Ascending aorta (tissue), 2 donors: ENCODE measurements at regions not wholly inside any gene's neighbourhood (a gene's known extent, or its start where the extent isn't known, plus 50 kb on each side); places are given as distances from the start of the nearest gene placed in this dataset.
A peak's percentile ranks its signal among the peaks of the same experiment; 100 is the strongest.

Experiments used
- DNase-seq, 2 donors: peaks; one replicate each; pipeline ENCODE4 v3.0.0-alpha.2; 2019; ENCODE audit warnings: low spot score in 2 of 2
- H3K27ac ChIP-seq, 2 donors: fragments of 200-600 bp; sonication (generic); one replicate each; pipeline ENCODE4 v1.5.1; 2016 to 2017; ENCODE audit warnings: mild to moderate bottlenecking in 1 of 2
- H3K27me3 ChIP-seq: fragments of 200-600 bp; sonication (generic); one replicate; pipeline ENCODE4 v1.5.1; 2017
- H3K36me3 ChIP-seq, 2 donors: fragments of 200-600 bp; sonication (generic); one replicate each; pipeline ENCODE4 v1.5.1; 2016
- H3K4me1 ChIP-seq, 2 donors: fragments of 200-600 bp; sonication (generic); one replicate each; pipeline ENCODE4 v1.5.1; 2016 to 2017; ENCODE audit warnings: mild to moderate bottlenecking in 1 of 2
- H3K4me3 ChIP-seq, 2 donors: fragments of 200-600 bp; sonication (generic); one replicate each; pipeline ENCODE4 v1.5.1; 2016 to 2017; ENCODE audit warnings: mild to moderate bottlenecking in 1 of 2
- H3K9me3 ChIP-seq, 2 donors: fragments of 200-600 bp; sonication (generic); one replicate each; pipeline ENCODE4 v1.5.1; 2016
- intact Hi-C: fragments of 100-400 bp; cut with DNase I; formaldehyde crosslinking; loops from one replicate; pipeline ENCODE4 v1.15.1; 2023
- TF ChIP-seq, protein P1 (sequence below), 3 experiments: fragments of 200-600 bp in 2 of 3; fragments of 450-650 bp in 1 of 3; sonication (generic) in 2 of 3; IDR thresholded peaks; one replicate each; pipeline ENCODE4 v1.5.1; 2016 to 2019; ENCODE audit warnings: antibody characterized with exemption in 3 of 3, mild to moderate bottlenecking in 1 of 3, moderate library complexity in 1 of 3

DNA sequence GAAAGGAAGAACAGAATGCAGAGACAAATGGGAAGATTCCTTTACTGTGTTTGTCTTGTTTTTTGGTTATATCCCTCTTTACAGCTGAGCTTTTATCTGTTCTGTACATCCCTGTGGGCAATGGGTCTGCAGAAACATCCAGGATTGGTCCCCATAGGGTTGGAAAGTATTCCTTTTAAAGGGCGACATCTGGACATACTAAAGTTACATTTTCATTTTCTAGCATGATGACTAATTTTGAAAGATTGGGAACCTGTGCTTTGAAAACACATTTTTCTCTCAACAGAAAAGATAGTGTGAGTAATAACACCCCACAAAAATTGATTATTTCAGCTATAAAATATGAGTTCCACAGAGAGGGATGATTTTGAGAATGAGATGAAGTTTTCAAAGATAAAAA is 435.8 kb downstream of the GPAM start:
- H3K4me1 ChIP-seq: no peaks in the 10 kb centered on the region
- no peak overlapping the region for H3K27ac ChIP-seq
- H3K9me3 ChIP-seq: no peaks in the 10 kb centered on the region
- no peaks in the 10 kb centered on the region for H3K27me3 ChIP-seq
- TF ChIP-seq, protein P1, sequence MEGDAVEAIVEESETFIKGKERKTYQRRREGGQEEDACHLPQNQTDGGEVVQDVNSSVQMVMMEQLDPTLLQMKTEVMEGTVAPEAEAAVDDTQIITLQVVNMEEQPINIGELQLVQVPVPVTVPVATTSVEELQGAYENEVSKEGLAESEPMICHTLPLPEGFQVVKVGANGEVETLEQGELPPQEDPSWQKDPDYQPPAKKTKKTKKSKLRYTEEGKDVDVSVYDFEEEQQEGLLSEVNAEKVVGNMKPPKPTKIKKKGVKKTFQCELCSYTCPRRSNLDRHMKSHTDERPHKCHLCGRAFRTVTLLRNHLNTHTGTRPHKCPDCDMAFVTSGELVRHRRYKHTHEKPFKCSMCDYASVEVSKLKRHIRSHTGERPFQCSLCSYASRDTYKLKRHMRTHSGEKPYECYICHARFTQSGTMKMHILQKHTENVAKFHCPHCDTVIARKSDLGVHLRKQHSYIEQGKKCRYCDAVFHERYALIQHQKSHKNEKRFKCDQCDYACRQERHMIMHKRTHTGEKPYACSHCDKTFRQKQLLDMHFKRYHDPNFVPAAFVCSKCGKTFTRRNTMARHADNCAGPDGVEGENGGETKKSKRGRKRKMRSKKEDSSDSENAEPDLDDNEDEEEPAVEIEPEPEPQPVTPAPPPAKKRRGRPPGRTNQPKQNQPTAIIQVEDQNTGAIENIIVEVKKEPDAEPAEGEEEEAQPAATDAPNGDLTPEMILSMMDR (IDR thresholded peaks at IDR 0.05): no peak
- intact Hi-C loops: no loop called here
- no peaks in the 10 kb centered on the region for H3K36me3 ChIP-seq
- DNase-seq: no peak
- H3K4me3 ChIP-seq: no peak overlapping the region

DNA sequence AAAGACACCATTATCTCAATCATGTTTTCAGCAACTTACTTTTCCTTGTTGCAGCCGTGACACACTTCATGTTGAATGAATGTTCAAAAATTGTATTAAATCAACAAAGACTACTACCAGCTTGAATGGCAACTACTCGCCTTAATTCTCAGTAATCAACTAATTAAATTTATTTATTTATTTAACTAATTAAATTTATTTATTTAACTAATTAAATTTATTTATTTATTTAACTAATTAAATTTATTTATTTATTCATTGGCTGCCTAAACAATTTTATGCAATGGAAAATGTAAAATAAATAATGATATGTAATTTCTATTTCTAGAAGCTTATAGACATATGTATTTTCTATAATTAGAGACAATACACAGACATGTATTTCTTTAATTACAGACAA is 435.4 kb downstream of the GPAM start:
- intact Hi-C loops: no loop called here
- TF ChIP-seq, protein P1 (IDR thresholded peaks at IDR 0.05): no peak
- no peak overlapping the region for H3K27ac ChIP-seq

DNA sequence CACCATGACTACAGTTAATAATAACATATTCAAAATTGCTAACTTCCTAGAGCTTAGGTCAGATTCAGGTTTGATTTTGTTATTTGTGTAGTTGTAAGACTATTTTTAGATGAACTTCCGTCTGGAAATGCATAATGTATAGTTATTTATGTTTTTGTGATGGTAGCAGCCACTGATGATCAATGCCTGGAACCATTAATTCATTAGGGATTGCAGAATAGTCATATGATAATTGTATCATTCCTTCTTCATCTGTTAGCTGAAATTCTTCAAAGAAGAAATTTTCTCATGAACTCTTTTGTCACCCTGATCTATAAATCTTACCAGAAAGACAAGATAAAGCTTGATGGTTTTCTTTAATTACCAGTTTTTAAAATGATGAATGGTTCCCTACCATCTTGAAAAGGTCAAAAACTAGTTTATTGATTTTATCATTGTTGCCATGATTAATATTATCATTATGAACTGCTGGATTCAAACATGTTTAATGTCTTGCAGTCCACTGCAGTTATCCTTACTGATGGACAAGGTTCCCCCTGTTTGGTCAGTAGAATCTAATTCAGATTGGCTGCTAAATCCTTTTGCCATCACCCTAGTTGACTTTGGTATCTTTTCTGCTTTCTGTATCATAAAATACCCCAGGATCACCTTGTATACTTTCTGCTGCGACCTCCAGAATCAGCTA is 433.3 kb downstream of the GPAM start:
- Histone ChIP-seq H3K27ac (no peak overlapping the region), H3K9me3 (no peaks in the 10 kb centered on the region), H3K36me3 (no peaks in the 10 kb centered on the region), H3K4me1 (no peaks in the 10 kb centered on the region), H3K4me3 (no peak overlapping the region), H3K27me3 (no peaks in the 10 kb centered on the region)
- no peak for DNase-seq
- TF ChIP-seq, protein P1 (IDR thresholded peaks at IDR 0.05): no peak
- intact Hi-C loops: no loop called here

More for the DNA sequence above, 435.4 kb downstream of the GPAM start:
- no peaks in the 10 kb centered on the region for H3K36me3 ChIP-seq
- H3K27me3 ChIP-seq: no peaks in the 10 kb centered on the region
- H3K9me3 ChIP-seq: no peaks in the 10 kb centered on the region
- no peak overlapping the region for H3K4me3 ChIP-seq
- DNase-seq: no peak
- no peaks in the 10 kb centered on the region for H3K4me1 ChIP-seq

DNA sequence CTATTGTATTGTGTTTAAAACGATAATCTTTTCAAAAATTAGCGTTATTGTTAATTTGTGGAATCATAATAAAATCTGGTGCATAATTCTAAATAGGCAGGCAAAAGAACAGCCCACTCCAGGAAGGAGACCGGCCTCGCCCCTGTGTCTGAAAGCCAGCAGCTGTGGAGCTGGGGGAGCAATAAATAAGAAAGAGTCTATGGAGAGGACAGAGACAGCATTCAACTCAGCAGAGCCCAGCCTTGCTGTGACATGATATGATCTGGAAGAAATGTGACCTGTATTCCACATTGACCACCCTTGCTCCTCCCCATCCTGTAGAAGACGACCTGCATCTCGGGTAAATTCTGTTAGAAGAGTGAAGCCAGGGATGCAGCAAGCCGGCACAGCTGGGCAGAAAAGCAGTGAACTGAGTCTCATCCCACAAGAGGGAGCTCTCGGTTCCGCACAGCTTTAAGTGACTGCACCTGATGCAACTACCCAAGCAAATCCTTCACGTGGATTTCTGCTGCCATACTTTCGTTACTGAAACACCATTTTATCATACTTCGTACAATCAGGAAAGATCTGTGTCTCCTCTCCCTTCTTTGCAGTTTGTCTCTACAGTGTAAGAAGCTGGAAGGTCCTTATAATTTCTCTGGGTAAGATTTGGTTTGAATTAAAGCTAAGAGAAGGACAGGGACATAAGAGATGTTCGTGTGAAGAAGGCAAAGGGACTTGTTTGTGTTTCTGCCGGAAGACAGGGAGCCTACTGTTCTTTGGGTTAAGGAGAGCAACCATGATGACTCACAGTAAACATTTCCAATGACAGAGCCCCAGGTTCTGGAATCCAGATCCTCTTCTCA is 427.1 kb downstream of the GPAM start:
- intact Hi-C loops: loop anchor here (2.0 kb wide), 1 partner anchor 380 kb away; no protein-coding TSS in a partner anchor
- DNase-seq: no peak
- Histone ChIP-seq H3K9me3 (no peaks in the 10 kb centered on the region), H3K4me1 (no peaks in the 10 kb centered on the region), H3K36me3 (no peaks in the 10 kb centered on the region), H3K4me3 (no peak overlapping the region), H3K27ac (no peak overlapping the region), H3K27me3 (no peaks in the 10 kb centered on the region)
- TF ChIP-seq, protein P1 (IDR thresholded peaks at IDR 0.05): peak in 2 of 3 experiments; percentile 30 to 40

DNA sequence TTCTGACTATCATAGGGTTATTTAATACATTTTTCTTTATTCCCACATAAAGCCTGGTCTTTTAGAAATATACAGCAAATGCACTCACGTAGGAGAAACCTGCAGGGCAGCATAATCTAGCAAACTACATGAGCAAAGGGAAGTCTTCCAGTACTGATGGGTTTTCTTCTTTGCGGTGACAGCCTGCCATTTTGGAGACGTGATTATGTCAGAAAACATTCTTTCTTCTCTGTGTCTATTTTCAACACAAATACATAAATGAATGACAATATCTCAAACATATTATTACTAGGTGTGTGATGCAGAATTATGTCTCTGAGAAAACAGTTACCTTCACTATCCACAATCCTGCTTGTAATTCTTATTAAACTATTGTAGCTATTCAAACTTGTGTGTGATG is 425.0 kb downstream of the GPAM start:
- H3K27me3 ChIP-seq: no peaks in the 10 kb centered on the region
- H3K9me3 ChIP-seq: no peaks in the 10 kb centered on the region
- H3K36me3 ChIP-seq: no peaks in the 10 kb centered on the region
- H3K27ac ChIP-seq: no peak overlapping the region
- intact Hi-C loops: no loop called here
- no peak for DNase-seq
- H3K4me1 ChIP-seq: no peaks in the 10 kb centered on the region
- no peak overlapping the region for H3K4me3 ChIP-seq
- TF ChIP-seq, protein P1 (IDR thresholded peaks at IDR 0.05): no peak
